ENCODE measurements at regions not wholly inside any gene's neighbourhood (a gene's known extent, or its start where the extent isn't known, plus 50 kb on each side); places are given as distances from the start of the nearest gene placed in this dataset.

DNA sequence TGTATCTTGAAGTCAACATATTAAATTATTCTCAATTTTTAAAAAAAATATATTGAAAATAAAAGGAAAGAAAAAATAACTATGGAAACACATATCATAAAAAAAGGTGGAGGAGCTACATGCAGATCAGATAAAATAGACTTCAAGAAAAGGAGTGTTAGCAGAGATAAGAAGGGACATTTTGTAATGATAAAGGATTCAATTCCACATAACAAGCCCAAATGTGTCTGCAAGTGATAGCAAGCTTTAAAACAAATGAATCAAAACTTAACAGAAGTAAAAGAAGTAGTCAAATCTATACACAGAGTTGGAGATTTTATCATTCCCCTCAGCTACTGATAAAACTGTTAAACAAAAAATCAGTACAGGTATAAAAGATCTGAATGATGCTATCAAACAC, 74.9 kb downstream of the TTC32 start:
- Mint-ChIP-seq H3K9me3 (peaks cover 9% of the 10 kb centered on the region), H3K27me3 (ENCODE audit: insufficient read depth) (peaks cover 9% of the 10 kb centered on the region), H3K4me3 (no peak overlapping the region), H3K27ac (no peak overlapping the region), H3K4me1 (no peaks in the 10 kb centered on the region), H3K36me3 (ENCODE audit: low read depth) (no peaks in the 10 kb centered on the region)
- Histone ChIP-seq H3K27me3 (ENCODE audit: control insufficient read depth, insufficient read depth, low read length, poor library complexity, severe bottlenecking) (peaks cover 15% of the 10 kb centered on the region), H3K36me3 (ENCODE audit: control insufficient read depth, insufficient read depth, low read length) (no peaks in the 10 kb centered on the region), H3K4me3 (ENCODE audit: low read length) (no peak overlapping the region), H3K27ac (ENCODE audit: low read depth, low read length) (no peak overlapping the region), H3K9me3 (ENCODE audit: control insufficient read depth, low read length) (peaks cover 12% of the 10 kb centered on the region), H3K9ac (ENCODE audit: extremely low read depth, low read length, poor library complexity, severe bottlenecking) (no peak overlapping the region), H3K4me1 (ENCODE audit: control insufficient read depth, insufficient read depth, low read length) (no peaks in the 10 kb centered on the region)
- TF ChIP-seq, protein P1, sequence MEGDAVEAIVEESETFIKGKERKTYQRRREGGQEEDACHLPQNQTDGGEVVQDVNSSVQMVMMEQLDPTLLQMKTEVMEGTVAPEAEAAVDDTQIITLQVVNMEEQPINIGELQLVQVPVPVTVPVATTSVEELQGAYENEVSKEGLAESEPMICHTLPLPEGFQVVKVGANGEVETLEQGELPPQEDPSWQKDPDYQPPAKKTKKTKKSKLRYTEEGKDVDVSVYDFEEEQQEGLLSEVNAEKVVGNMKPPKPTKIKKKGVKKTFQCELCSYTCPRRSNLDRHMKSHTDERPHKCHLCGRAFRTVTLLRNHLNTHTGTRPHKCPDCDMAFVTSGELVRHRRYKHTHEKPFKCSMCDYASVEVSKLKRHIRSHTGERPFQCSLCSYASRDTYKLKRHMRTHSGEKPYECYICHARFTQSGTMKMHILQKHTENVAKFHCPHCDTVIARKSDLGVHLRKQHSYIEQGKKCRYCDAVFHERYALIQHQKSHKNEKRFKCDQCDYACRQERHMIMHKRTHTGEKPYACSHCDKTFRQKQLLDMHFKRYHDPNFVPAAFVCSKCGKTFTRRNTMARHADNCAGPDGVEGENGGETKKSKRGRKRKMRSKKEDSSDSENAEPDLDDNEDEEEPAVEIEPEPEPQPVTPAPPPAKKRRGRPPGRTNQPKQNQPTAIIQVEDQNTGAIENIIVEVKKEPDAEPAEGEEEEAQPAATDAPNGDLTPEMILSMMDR (conservative IDR thresholded peaks at IDR 0.05), result no peak
- DNase-seq, result no peak

DNA sequence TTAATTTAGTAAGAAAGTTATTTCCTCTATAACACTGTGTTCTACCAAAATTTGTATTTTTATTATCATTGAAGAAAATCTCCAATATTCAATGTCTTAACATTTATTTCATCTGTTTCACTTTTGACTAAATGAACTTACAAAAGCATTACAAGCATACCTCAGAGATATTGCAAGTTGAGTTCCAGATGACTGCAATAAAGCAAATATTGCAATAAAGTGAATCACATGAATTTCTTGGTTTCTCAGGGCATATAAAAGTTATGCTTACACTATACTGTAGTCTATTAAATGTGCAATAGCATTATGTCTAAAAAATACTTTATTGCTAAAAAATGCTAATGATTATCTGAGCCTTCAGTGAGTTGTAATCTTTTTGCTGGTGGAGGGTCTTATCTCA, 78.3 kb downstream of the TTC32 start:
- H3K36me3 Mint-ChIP-seq (ENCODE audit: low read depth), result no peaks in the 10 kb centered on the region
- peaks cover 8% of the 10 kb centered on the region for H3K27me3 Mint-ChIP-seq (ENCODE audit: insufficient read depth)
- no peaks in the 10 kb centered on the region for H3K4me1 Mint-ChIP-seq
- no peak overlapping the region for H3K27ac Mint-ChIP-seq
- H3K4me3 Mint-ChIP-seq, result no peak overlapping the region
- Histone ChIP-seq H3K27me3 (ENCODE audit: control insufficient read depth, insufficient read depth, low read length, poor library complexity, severe bottlenecking) (peaks cover 9% of the 10 kb centered on the region), H3K36me3 (ENCODE audit: control insufficient read depth, insufficient read depth, low read length) (no peaks in the 10 kb centered on the region), H3K27ac (ENCODE audit: low read depth, low read length) (no peak overlapping the region), H3K9me3 (ENCODE audit: control insufficient read depth, low read length) (peaks cover 12% of the 10 kb centered on the region), H3K4me3 (ENCODE audit: low read length) (no peak overlapping the region), H3K4me1 (ENCODE audit: control insufficient read depth, insufficient read depth, low read length) (no peaks in the 10 kb centered on the region), H3K9ac (ENCODE audit: extremely low read depth, low read length, poor library complexity, severe bottlenecking) (no peak overlapping the region)
- DNase-seq, result no peak
- peaks cover 9% of the 10 kb centered on the region for H3K9me3 Mint-ChIP-seq
- TF ChIP-seq, protein P1 (conservative IDR thresholded peaks at IDR 0.05), result no peak

DNA sequence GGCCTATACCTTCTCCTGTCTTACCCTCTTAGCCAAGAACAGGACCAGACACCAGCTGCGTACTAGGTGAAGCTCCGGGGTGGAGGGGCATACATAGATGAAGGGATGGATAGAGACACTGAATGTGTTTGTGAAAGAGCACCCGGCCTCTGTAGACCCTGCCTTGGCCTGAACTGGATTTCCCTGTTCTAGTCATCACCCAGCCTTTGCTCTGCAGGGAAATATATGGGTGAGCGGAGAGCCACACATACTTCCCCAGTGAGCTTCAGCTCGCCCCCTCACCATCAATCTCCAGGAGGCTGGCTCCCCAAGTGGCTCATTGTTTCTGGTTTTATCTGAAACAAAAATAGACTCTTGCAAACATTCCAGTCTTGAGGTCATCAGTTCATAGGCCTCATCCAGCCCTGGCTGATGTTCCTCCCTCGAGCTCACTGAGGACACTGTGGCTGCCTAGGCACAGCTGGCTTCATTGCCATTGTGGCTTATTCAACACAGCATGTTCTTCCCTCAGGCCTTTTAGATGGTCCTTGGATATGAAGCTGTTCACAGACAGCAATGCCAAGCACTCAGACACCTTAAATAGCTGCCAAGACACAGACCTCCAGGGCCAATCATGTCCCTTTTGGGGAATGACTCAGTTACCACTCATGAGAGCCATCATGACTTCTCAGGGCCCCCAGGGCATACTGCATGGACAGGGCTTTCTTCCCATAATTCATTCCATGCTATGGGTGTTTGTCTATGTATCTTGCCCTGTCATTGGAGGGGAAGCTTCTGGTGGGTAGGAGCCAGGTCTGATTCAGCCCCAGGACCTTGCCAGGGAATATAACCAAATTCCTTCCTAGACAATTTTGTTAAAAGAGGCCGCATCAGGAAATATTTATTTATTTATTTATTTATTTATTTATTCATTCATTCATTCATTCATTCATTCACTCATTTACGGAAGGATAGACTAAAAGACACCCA, 82.4 kb downstream of the TTC32 start:
- Histone ChIP-seq H3K9ac (ENCODE audit: extremely low read depth, low read length, poor library complexity, severe bottlenecking) (no peak overlapping the region), H3K9me3 (ENCODE audit: control insufficient read depth, low read length) (no peaks in the 10 kb centered on the region), H3K4me3 (ENCODE audit: low read length) (no peak overlapping the region), H3K27me3 (ENCODE audit: control insufficient read depth, insufficient read depth, low read length, poor library complexity, severe bottlenecking) (peaks cover 5% of the 10 kb centered on the region), H3K4me1 (ENCODE audit: control insufficient read depth, insufficient read depth, low read length) (no peaks in the 10 kb centered on the region), H3K36me3 (ENCODE audit: control insufficient read depth, insufficient read depth, low read length) (no peaks in the 10 kb centered on the region), H3K27ac (ENCODE audit: low read depth, low read length) (no peak overlapping the region)
- Mint-ChIP-seq H3K4me1 (no peaks in the 10 kb centered on the region), H3K9me3 (no peaks in the 10 kb centered on the region), H3K36me3 (ENCODE audit: low read depth) (no peaks in the 10 kb centered on the region), H3K4me3 (no peak overlapping the region), H3K27ac (no peak overlapping the region), H3K27me3 (ENCODE audit: insufficient read depth) (no peaks in the 10 kb centered on the region)
- 88 to 90% methylated on average over 5 to 7 of the region's 8 CpGs for WGBS, 2 experiments (ENCODE audit: insufficient coverage in 1 of 2, insufficient read length in 1 of 2)
- TF ChIP-seq, protein P1 (conservative IDR thresholded peaks at IDR 0.05), result no peak
- DNase-seq, result no peak
